ENCODE measurements at regions not wholly inside any gene's neighbourhood (a gene's known extent, or its start where the extent isn't known, plus 50 kb on each side); places are given as distances from the start of the nearest gene placed in this dataset.

GRCh38 chr1:79979346-79979745 is 972.8 kb upstream of the ADGRL4 start:
- H3K36me3 ChIP-seq, result no peaks in the 10 kb centered on the region
- no peaks in the 10 kb centered on the region for H3K4me1 ChIP-seq (ENCODE audit: control insufficient read depth in 1 of 2, insufficient read depth in 1 of 2, low read depth in 1 of 2, low read length in 1 of 2)
- TF ChIP-seq CTCF (IDR thresholded peaks at IDR 0.05), result no peak
- H3K27ac ChIP-seq, result no peak overlapping the region
- H3K27me3 ChIP-seq, result no peaks in the 10 kb centered on the region
- no peaks in the 10 kb centered on the region for H3K9me3 ChIP-seq
- no peak overlapping the region for H3K4me3 ChIP-seq (ENCODE audit: low read depth in 1 of 2, low read length in 1 of 2)

GRCh38 chr1:79976287-79976686 is 969.8 kb upstream of the ADGRL4 start:
- Histone ChIP-seq H3K36me3 (no peaks in the 10 kb centered on the region), H3K27me3 (no peaks in the 10 kb centered on the region), H3K9me3 (no peaks in the 10 kb centered on the region), H3K4me3 (ENCODE audit: low read depth in 1 of 2, low read length in 1 of 2) (no peak overlapping the region), H3K27ac (no peak overlapping the region), H3K4me1 (ENCODE audit: control insufficient read depth in 1 of 2, insufficient read depth in 1 of 2, low read depth in 1 of 2, low read length in 1 of 2) (no peaks in the 10 kb centered on the region)
- TF ChIP-seq CTCF (IDR thresholded peaks at IDR 0.05), result no peak

GRCh38 chr1:79974659-79975058 is 968.1 kb upstream of the ADGRL4 start:
- Histone ChIP-seq H3K9me3 (no peaks in the 10 kb centered on the region), H3K27ac (no peak overlapping the region), H3K4me1 (ENCODE audit: control insufficient read depth in 1 of 2, insufficient read depth in 1 of 2, low read depth in 1 of 2, low read length in 1 of 2) (no peaks in the 10 kb centered on the region), H3K4me3 (ENCODE audit: low read depth in 1 of 2, low read length in 1 of 2) (no peak overlapping the region), H3K36me3 (no peaks in the 10 kb centered on the region), H3K27me3 (no peaks in the 10 kb centered on the region)
- TF ChIP-seq CTCF (IDR thresholded peaks at IDR 0.05), result no peak

GRCh38 chr1:79969886-79970285 is 963.4 kb upstream of the ADGRL4 start:
- Histone ChIP-seq H3K9me3 (no peaks in the 10 kb centered on the region), H3K4me1 (ENCODE audit: control insufficient read depth in 1 of 2, insufficient read depth in 1 of 2, low read depth in 1 of 2, low read length in 1 of 2) (no peaks in the 10 kb centered on the region), H3K27ac (no peak overlapping the region), H3K27me3 (no peaks in the 10 kb centered on the region), H3K4me3 (ENCODE audit: low read depth in 1 of 2, low read length in 1 of 2) (no peak overlapping the region), H3K36me3 (no peaks in the 10 kb centered on the region)
- TF ChIP-seq CTCF (IDR thresholded peaks at IDR 0.05), result no peak

- H3K9me3 ChIP-seq, result no peaks in the 10 kb centered on the region
- H3K27ac ChIP-seq, result no peak overlapping the region
- H3K36me3 ChIP-seq, result no peaks in the 10 kb centered on the region
- no peaks in the 10 kb centered on the region for H3K27me3 ChIP-seq
- no peaks in the 10 kb centered on the region for H3K4me1 ChIP-seq (ENCODE audit: control insufficient read depth in 1 of 2, insufficient read depth in 1 of 2, low read depth in 1 of 2, low read length in 1 of 2)
- no peak overlapping the region for H3K4me3 ChIP-seq (ENCODE audit: low read depth in 1 of 2, low read length in 1 of 2)
- no peak for TF ChIP-seq CTCF (IDR thresholded peaks at IDR 0.05)
Measured at GRCh38 chr1:79966438-79966837, 959.9 kb upstream of the ADGRL4 start.

- H3K27me3 ChIP-seq, result no peaks in the 10 kb centered on the region
- H3K4me3 ChIP-seq (ENCODE audit: low read depth in 1 of 2, low read length in 1 of 2), result no peak overlapping the region
- TF ChIP-seq CTCF (IDR thresholded peaks at IDR 0.05), result no peak
- H3K4me1 ChIP-seq (ENCODE audit: control insufficient read depth in 1 of 2, insufficient read depth in 1 of 2, low read depth in 1 of 2, low read length in 1 of 2), result no peaks in the 10 kb centered on the region
- no peaks in the 10 kb centered on the region for H3K36me3 ChIP-seq
- H3K27ac ChIP-seq, result no peak overlapping the region
- H3K9me3 ChIP-seq, result no peaks in the 10 kb centered on the region
Measured at GRCh38 chr1:79959635-79960034, 953.1 kb upstream of the ADGRL4 start.

Measured in neutrophil (primary cell).